HG02571 (cell line): ENCODE measurements at regions not wholly inside any gene's neighbourhood (a gene's known extent, or its start where the extent isn't known, plus 50 kb on each side); places are given as distances from the start of the nearest gene placed in this dataset.

Experiments used
- ATAC-seq: cut with Tn5 transposase; IDR thresholded peaks from one replicate; pipeline ENCODE4 v1.9.1; 2021; ENCODE audit warnings: mild to moderate bottlenecking, moderate library complexity; ENCODE audit not compliant: unreplicated experiment

GRCh38 chr22:25365491-25366261 lies 146.2 kb downstream of the CRYBB2 start:
- ATAC-seq = no peak

- no peak for ATAC-seq
Measured at GRCh38 chr22:25366408-25366807, 147.0 kb downstream of the CRYBB2 start.

DNA sequence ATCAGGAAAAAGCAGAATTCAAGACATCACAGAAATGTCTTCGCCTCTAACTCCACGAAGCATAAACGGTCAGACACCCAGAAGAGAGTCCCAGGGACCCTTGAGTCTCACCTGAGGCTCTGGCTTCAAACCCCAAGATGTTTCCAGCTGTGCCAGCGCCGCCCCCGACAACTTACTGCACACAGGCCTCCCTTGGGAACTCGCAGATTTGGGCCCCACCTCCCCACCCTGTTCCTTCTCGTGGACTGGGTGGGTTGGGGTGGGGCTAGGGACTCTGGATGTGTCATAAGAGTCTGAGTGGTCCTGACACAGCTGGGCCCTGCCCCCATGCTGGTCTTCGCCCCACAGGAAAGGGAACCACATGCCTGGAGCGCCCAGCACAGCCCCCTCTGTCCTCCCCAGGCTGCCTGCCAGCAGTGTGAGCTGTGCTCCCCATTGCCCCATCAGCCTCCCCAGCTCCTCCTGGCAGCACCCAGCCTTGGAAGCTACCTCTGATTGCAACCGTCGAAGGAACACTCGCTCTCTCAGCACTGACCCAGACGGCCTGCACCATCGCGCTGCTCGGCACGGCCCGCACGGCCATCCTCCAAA lies 147.5 kb downstream of the CRYBB2 start:
- ATAC-seq = no peak

- ATAC-seq = no peak
Measured at GRCh38 chr22:25367756-25368155, 148.3 kb downstream of the CRYBB2 start.

- ATAC-seq = no peak
Measured at GRCh38 chr22:25368271-25368670, 148.8 kb downstream of the CRYBB2 start.

DNA sequence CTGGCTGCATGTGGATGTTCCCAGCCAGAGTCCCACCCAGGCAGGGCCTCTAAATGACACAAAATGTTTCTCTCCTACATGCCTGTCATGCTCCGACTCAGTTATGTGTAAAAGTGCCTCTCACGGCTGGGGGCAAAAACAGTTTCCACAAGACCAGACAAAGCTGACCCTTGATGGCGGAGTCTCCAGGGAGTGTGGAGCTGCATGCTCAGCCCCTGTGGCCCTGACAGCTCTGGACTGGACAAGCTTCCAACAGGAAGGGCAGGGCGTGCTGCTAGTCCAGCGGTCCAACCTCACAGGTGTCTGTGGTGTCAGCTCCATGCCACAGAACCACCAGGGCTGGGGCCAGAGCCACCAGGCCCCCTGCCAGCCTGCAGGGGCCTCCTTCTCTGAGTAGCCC lies 149.6 kb downstream of the CRYBB2 start:
- no peak for ATAC-seq

GRCh38 chr22:25370322-25370721 lies 150.9 kb downstream of the CRYBB2 start:
- no peak for ATAC-seq

DNA sequence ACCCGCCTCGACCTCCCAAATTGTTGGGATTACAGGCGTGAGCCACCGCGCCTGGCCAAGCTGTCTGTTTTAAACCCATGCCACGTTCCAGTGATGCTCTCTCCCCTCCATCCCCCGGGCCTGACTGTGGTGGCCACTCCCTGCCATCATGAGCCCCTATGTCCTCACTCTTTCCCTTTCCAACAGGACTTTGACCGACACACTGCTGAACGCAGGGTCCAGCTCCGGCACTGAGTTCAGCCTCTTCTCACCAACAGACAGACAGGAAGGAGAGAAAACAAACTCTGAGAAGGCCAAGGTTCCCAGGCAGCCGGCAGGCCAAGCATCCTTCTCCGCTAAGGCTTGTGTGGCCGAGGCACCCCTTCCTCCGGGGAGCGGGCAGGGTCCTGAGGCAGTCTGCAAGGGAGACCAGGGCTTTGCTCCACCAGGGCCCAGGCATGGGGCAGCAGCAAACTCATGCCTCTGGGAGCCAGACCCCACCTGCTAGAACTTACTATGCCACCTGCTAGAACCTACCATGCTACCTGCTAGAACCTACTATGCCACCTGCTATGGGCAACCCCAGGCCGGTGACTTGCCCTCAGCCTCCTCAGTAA lies 152.7 kb downstream of the CRYBB2 start:
- no peak for ATAC-seq

DNA sequence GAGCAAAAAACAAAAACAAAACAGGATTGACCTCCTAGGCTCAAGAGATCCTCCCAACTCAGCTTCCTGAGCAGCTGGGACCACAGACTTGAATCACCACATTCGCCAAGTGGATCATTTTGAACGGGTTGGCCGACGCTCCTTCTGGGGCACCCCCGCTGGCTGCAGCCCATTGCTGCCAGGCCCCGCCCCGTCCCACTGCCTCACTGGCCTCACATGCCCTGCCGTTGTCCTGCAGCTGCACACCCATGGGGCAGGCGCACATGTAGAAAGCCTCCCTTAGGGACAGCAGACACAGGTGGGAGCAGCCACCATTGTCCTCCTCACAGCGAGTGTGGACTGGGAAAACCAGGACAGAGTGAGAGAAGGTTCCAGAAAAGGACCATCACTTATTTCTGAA lies 154.5 kb downstream of the CRYBB2 start:
- no peak for ATAC-seq

GRCh38 chr22:25374869-25375268 lies 155.4 kb downstream of the CRYBB2 start:
- no peak for ATAC-seq

- ATAC-seq = no peak
Measured at GRCh38 chr22:25375683-25376082, 156.2 kb downstream of the CRYBB2 start.

DNA sequence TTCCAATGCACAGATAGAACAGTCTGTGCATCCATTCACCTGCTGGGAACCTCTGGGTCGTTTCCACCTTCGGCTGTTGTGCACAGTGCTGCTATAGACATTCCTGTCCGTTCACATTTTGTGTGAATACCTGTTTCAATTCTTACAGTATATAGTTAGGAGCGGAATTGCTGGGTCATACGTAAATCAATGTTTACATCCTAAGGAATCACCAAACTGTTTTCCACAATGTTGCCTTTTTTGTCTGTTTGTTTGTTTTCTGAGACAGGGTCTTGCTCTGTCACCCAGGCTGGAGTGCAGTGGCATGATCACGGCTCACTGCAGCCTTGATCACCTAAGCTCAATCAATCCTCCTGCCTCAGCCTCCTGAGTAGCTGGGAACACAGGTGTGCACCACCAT lies 158.3 kb downstream of the CRYBB2 start:
- no peak for ATAC-seq

GRCh38 chr22:25380122-25380747 lies 160.8 kb downstream of the CRYBB2 start:
- no peak for ATAC-seq

DNA sequence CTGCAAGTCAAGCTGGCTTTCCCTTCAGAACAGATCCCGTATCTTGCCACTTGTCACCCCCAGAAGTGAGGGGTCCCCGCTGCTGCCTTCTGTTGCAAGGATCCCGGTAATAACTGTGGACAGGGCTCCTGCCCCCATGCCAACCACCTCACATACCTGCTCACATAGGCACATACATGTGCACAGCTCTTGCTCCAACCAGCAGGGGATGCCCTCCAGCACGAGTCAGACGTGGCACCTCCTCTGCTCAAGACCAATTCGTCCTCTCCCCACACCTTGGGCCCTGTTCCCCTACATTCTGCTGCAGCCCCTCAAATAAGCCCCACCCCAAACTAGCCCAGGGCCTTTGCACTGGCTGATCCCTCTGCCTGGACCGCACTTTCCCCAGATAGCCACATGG lies 163.3 kb downstream of the CRYBB2 start:
- no peak for ATAC-seq

- no peak for ATAC-seq
Measured at GRCh38 chr22:25383278-25383820, 163.9 kb downstream of the CRYBB2 start.

DNA sequence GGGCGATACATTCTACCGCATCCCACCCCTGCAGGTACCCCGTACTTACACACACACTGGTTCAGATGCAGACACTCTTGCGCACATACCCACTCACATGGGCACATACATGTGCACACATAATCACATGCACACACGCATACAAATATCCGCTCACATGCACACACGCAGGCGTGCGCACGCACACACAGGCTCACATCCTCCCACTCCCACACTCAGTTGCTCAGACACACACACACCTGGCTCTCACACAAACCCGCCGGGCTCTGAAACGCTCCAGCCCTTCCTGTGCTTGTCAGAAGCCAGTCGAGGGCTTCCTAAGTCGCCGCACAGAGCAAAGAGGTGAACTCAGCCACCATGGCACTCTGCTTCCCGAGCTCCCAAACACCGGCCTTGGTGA lies 164.5 kb downstream of the CRYBB2 start:
- no peak for ATAC-seq

DNA sequence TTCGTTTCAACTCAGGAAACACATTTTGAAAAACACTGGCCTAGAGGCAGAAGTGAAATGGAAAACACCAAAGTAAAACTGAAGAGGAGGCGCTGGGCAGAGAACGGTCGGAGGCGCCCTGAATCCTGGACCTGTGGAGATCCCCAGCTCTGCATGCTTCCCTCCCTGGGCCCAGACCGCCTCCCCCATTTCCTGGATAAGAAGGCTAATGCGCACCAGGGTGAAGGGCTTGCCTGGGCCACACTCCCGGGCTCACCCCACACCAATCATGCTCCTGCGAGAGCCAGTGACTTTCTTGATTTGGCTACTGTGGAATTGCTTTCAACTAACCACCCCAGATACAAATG lies 167.1 kb downstream of the CRYBB2 start:
- ATAC-seq = no peak

GRCh38 chr22:25388415-25388814 lies 169.0 kb downstream of the CRYBB2 start:
- no peak for ATAC-seq

DNA sequence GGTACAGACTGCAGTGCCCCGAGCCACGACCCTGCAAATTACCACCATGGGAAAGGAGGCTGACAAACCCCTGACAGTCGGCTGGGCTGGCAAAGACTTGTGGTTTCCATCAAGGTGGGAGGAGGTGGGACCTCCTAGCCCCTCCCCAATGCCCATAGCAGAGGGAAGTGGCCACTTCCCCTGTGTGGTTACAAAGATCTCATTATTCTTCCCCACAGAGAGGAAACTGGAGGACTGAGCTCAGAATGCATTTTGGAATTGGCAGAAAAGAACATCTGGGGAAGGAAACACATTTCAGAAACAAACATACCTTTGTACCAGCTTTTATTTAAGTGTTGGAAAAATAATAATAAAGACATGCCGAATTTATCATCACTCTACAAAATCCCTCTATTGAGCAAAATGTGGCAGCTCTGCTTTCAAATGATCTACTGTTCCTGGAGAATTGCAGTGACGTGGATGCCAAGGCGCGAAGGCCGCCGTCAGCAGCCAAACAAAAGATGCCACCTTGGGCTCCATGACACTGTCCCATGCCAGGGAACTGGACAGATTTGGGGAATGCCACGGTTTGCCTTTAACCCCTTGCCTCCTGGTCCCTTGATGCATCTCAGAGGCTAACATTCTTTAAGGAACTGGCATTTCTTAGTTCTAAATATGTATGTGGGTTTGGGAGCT lies 169.6 kb downstream of the CRYBB2 start:
- ATAC-seq = no peak

DNA sequence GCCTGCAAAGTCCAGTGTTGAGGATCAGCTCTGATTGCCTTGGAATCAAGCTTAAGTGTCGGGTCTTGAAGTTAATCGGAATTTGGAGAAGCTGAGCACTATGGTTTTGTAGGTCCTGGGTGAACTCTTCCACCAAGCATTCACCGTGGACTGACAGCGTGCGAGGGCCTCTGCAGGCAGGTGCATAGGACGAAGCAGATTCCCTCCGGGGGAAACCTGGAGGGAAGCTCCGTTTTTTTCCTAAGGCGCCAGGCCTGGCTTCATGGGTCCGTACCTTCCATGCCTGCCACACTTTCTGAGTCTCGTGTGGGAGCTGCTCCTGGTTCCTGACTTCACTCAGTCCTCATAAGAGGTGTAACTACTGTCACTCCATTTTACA lies 170.1 kb downstream of the CRYBB2 start:
- ATAC-seq = no peak
